ENCODE measurements at regions not wholly inside any gene's neighbourhood (a gene's known extent, or its start where the extent isn't known, plus 50 kb on each side); places are given as distances from the start of the nearest gene placed in this dataset.
"Not testable (repeated sequence)": the region's sequence is repeated elsewhere in the genome, so short reads cannot be mapped to it uniquely, and the experiment has no call there.

DNA sequence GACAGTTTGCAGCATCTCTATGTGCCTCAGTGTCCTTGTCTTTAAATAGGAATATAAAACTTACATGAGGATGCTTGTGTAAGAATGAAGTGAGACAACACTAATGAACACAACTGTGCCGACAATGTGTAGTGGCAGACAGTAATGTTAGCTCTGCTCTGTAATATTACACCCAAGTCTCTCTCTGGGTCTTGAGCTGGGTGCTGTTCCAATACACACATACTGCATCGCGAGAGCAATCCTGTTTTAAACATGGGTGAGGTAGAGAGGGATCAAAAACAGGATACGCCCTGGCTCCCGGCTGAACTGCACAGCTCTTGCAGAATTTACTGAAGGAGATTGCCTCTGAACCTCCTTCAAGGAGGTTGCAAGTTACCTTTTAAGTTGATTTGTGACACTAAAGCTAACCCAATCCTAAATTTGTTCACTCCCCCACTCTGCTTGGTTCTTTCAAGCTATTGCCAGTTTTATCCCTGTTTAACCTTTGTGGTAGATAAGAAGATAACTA lies 155.2 kb upstream of the ISL1 start:
- Histone ChIP-seq H3K4me3 (ENCODE audit: low read depth in 1 of 3, low read length in 3 of 3) (no peak overlapping the region), H3K9me3 (ENCODE audit: control insufficient read depth in 2 of 2, insufficient read depth in 1 of 2, low read depth in 1 of 2, low read length in 1 of 2) (no peaks in the 10 kb centered on the region), H3K27ac (ENCODE audit: low read depth in 1 of 3, low read length in 2 of 3) (no peak overlapping the region), H3K27me3 (ENCODE audit: control insufficient read depth in 3 of 3, insufficient read depth in 3 of 3, low read length in 3 of 3) (no peaks in the 10 kb centered on the region), H3K36me3 (ENCODE audit: control insufficient read depth in 3 of 3, insufficient read depth in 2 of 3, low read depth in 1 of 3, low read length in 3 of 3) (no peaks in the 10 kb centered on the region), H3K4me1 (ENCODE audit: control insufficient read depth in 3 of 3, insufficient read depth in 2 of 3, low read depth in 1 of 3, low read length in 2 of 3) (peaks cover 0 to 2% (median 0%) of the 10 kb centered on the region in 3 donors)
- no peak for DNase-seq
- FAIRE-seq, result no peak
- 74 to 91% (median 83%) methylated on average over 5 of the region's 5 CpGs for WGBS, 3 donors

DNA sequence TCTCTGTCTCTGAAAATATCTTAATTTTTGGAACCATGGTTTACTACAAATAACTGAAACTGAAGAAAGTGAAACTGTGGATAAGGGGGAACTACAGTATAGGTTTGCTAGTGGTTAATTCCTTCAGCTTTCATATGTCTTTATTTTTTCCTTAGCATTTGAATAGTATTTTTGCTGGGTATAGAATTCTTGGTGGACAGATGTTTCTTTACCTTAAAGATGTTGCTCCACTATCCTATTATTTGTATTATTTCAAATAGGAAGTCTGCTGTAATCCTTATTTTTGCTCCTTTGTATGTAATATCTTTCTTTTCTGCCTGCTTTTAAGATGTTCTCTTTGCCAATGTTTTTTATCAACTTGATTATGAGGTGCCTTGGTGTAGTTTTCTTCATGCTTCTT lies 152.9 kb upstream of the ISL1 start:
- no peak for DNase-seq
- Histone ChIP-seq H3K27ac (ENCODE audit: low read depth in 1 of 3, low read length in 2 of 3) (no peak overlapping the region), H3K36me3 (ENCODE audit: control insufficient read depth in 3 of 3, insufficient read depth in 2 of 3, low read depth in 1 of 3, low read length in 3 of 3) (no peaks in the 10 kb centered on the region), H3K27me3 (ENCODE audit: control insufficient read depth in 3 of 3, insufficient read depth in 3 of 3, low read length in 3 of 3) (no peaks in the 10 kb centered on the region), H3K9me3 (ENCODE audit: control insufficient read depth in 2 of 2, insufficient read depth in 1 of 2, low read depth in 1 of 2, low read length in 1 of 2) (no peaks in the 10 kb centered on the region), H3K4me3 (ENCODE audit: low read depth in 1 of 3, low read length in 3 of 3) (no peak overlapping the region), H3K4me1 (ENCODE audit: control insufficient read depth in 3 of 3, insufficient read depth in 2 of 3, low read depth in 1 of 3, low read length in 2 of 3) (peaks cover 0 to 2% (median 0%) of the 10 kb centered on the region in 3 donors)
- FAIRE-seq, result no peak

DNA sequence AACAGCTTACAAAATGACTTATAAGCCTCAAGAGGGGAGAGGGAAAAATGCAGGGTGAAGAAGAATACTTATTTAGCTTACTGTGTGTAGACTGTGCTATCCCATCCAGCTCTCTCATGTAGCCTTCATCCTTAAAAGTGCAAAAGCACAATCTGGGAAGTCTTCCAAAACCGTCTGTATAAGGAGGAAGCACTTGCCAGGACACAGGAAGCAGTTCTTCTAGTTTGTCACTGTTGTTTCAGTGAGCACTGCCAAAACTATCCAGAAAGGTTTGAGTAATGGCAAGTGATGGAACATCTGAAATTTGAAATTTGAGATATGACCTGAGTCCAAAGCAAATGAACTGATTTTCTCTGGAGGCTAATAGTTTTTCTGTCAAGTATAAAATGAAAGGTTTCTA lies 140.8 kb upstream of the ISL1 start:
- no peaks in the 10 kb centered on the region for H3K4me1 ChIP-seq (ENCODE audit: control insufficient read depth in 3 of 3, insufficient read depth in 2 of 3, low read depth in 1 of 3, low read length in 2 of 3)
- 0 to 12% (median 7%) methylated on average over 1 of the region's 1 CpG for WGBS, 3 donors

DNA sequence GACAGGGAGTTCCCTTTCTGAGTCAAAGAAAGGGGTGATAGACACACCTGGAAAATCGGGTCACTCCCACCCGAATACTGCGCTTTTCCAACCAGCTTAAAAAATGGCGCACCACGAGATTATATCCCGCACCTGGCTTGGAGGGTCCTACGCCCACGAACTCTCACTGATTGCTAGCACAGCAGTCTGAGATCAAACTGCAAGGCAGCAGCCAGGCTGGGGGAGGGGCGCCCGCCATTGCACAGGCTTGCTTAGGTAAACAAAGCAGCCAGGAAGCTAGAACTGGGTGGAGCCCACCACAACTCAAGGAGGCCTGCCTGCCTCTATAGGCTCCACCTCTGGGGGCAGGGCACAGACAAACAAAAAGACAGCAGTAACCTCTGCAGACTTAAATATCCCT lies 132.3 kb upstream of the ISL1 start:
- not testable (repeated sequence) for FAIRE-seq; H3K27me3 ChIP-seq (ENCODE audit: control insufficient read depth in 3 of 3, insufficient read depth in 3 of 3, low read length in 3 of 3)
- 87 to 90% (median 88%) methylated on average over 8 to 10 of the region's 10 CpGs for WGBS, 3 donors

More for the DNA sequence above, 140.8 kb upstream of the ISL1 start:
- Histone ChIP-seq H3K27me3 (ENCODE audit: control insufficient read depth in 3 of 3, insufficient read depth in 3 of 3, low read length in 3 of 3) (no peaks in the 10 kb centered on the region), H3K4me3 (ENCODE audit: low read depth in 1 of 3, low read length in 3 of 3) (no peak overlapping the region), H3K27ac (ENCODE audit: low read depth in 1 of 3, low read length in 2 of 3) (no peak overlapping the region), H3K9me3 (ENCODE audit: control insufficient read depth in 2 of 2, insufficient read depth in 1 of 2, low read depth in 1 of 2, low read length in 1 of 2) (no peaks in the 10 kb centered on the region), H3K36me3 (ENCODE audit: control insufficient read depth in 3 of 3, insufficient read depth in 2 of 3, low read depth in 1 of 3, low read length in 3 of 3) (no peaks in the 10 kb centered on the region)
- DNase-seq, result no peak
- no peak for FAIRE-seq

DNA sequence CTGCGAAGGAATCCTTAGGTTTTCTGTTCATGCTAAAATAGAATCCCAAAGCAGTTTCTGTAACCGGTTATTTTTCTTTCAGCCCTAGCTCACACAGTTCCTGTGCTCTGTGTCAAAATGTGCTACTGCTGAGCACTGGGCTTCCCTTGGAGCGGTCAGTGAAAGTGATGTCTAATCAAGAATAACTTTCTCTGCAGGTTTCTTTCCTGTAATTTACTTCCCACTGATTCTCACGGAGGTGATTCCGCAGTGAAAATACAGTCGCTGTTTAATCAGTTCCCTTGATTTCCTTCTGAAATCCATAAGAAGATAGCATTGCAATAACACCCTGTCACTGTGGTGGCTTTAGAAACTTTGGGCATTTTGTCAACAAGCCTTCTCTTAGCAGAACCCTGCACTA lies 112.0 kb upstream of the ISL1 start:
- Histone ChIP-seq H3K4me3 (ENCODE audit: low read depth in 1 of 3, low read length in 3 of 3) (no peak overlapping the region), H3K27me3 (ENCODE audit: control insufficient read depth in 3 of 3, insufficient read depth in 3 of 3, low read length in 3 of 3) (no peaks in the 10 kb centered on the region), H3K4me1 (ENCODE audit: control insufficient read depth in 3 of 3, insufficient read depth in 2 of 3, low read depth in 1 of 3, low read length in 2 of 3) (no peaks in the 10 kb centered on the region), H3K36me3 (ENCODE audit: control insufficient read depth in 3 of 3, insufficient read depth in 2 of 3, low read depth in 1 of 3, low read length in 3 of 3) (no peaks in the 10 kb centered on the region), H3K27ac (ENCODE audit: low read depth in 1 of 3, low read length in 2 of 3) (no peak overlapping the region), H3K9me3 (ENCODE audit: control insufficient read depth in 2 of 2, insufficient read depth in 1 of 2, low read depth in 1 of 2, low read length in 1 of 2) (no peaks in the 10 kb centered on the region)
- DNase-seq, result no peak
- FAIRE-seq, result no peak
- 83 to 84% (median 83%) methylated on average over 6 of the region's 6 CpGs for WGBS, 3 donors

More for the DNA sequence above, 132.3 kb upstream of the ISL1 start:
- H3K9me3 ChIP-seq (ENCODE audit: control insufficient read depth in 2 of 2, insufficient read depth in 1 of 2, low read depth in 1 of 2, low read length in 1 of 2); H3K27ac ChIP-seq (ENCODE audit: low read depth in 1 of 3, low read length in 2 of 3); H3K4me3 ChIP-seq (ENCODE audit: low read depth in 1 of 3, low read length in 3 of 3); DNase-seq; H3K36me3 ChIP-seq (ENCODE audit: control insufficient read depth in 3 of 3, insufficient read depth in 2 of 3, low read depth in 1 of 3, low read length in 3 of 3); H3K4me1 ChIP-seq (ENCODE audit: control insufficient read depth in 3 of 3, insufficient read depth in 2 of 3, low read depth in 1 of 3, low read length in 2 of 3): not testable (repeated sequence)

DNA sequence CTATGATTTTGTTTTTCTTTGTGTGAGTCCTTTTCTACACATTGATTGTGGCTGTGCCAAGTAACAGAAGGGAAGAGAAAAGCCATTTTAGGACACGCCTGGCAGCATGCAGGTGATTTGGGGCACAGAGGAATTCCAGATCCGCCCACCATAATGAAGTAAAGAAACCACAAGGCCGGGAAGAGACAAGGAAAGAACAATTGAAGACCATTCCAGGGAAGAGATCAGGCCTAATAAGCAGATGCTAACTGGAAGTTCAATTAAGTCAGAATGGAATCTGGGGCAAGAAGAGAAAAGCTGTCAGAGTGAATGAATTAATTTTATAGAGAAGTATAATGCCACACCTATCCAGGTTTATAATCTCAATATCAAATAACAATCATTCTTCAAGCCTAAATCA lies 110.2 kb upstream of the ISL1 start:
- DNase-seq (no peak), FAIRE-seq (no peak)
- Histone ChIP-seq H3K36me3 (ENCODE audit: control insufficient read depth in 3 of 3, insufficient read depth in 2 of 3, low read depth in 1 of 3, low read length in 3 of 3) (no peaks in the 10 kb centered on the region), H3K27ac (ENCODE audit: low read depth in 1 of 3, low read length in 2 of 3) (no peak overlapping the region), H3K9me3 (ENCODE audit: control insufficient read depth in 2 of 2, insufficient read depth in 1 of 2, low read depth in 1 of 2, low read length in 1 of 2) (no peaks in the 10 kb centered on the region), H3K27me3 (ENCODE audit: control insufficient read depth in 3 of 3, insufficient read depth in 3 of 3, low read length in 3 of 3) (no peaks in the 10 kb centered on the region), H3K4me3 (ENCODE audit: low read depth in 1 of 3, low read length in 3 of 3) (no peak overlapping the region), H3K4me1 (ENCODE audit: control insufficient read depth in 3 of 3, insufficient read depth in 2 of 3, low read depth in 1 of 3, low read length in 2 of 3) (no peaks in the 10 kb centered on the region)
- 34 to 64% (median 51%) methylated on average over 3 of the region's 3 CpGs for WGBS, 3 donors

DNA sequence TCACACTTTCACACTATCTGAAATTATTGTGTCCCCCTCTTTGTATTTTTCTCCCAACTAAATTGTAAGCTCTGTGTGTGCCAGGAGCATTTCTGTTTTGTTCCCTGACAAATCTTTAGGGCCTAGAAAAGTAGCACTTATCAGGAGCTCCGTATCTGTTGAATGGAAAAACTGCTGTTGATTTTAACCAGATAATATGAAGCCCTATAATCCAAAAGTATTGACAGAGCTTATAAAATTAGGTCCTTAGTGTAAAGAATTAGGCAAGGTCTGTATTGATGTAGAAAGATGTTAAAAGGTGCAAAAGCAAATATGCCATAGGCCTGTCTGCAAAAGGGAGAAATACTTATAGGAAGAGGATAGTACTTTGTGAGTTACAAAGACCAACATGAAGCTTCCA lies 109.4 kb upstream of the ISL1 start:
- H3K27ac ChIP-seq (ENCODE audit: low read depth in 1 of 3, low read length in 2 of 3), result no peak overlapping the region
- WGBS, 3 donors, result 26 to 58% (median 39%) methylated on average over 1 of the region's 1 CpG
- FAIRE-seq (no peak), DNase-seq (no peak)
- H3K36me3 ChIP-seq (ENCODE audit: control insufficient read depth in 3 of 3, insufficient read depth in 2 of 3, low read depth in 1 of 3, low read length in 3 of 3), result no peaks in the 10 kb centered on the region
- H3K9me3 ChIP-seq (ENCODE audit: control insufficient read depth in 2 of 2, insufficient read depth in 1 of 2, low read depth in 1 of 2, low read length in 1 of 2), result no peaks in the 10 kb centered on the region
- no peak overlapping the region for H3K4me3 ChIP-seq (ENCODE audit: low read depth in 1 of 3, low read length in 3 of 3)
- H3K4me1 ChIP-seq (ENCODE audit: control insufficient read depth in 3 of 3, insufficient read depth in 2 of 3, low read depth in 1 of 3, low read length in 2 of 3), result no peaks in the 10 kb centered on the region
- no peaks in the 10 kb centered on the region for H3K27me3 ChIP-seq (ENCODE audit: control insufficient read depth in 3 of 3, insufficient read depth in 3 of 3, low read length in 3 of 3)

DNA sequence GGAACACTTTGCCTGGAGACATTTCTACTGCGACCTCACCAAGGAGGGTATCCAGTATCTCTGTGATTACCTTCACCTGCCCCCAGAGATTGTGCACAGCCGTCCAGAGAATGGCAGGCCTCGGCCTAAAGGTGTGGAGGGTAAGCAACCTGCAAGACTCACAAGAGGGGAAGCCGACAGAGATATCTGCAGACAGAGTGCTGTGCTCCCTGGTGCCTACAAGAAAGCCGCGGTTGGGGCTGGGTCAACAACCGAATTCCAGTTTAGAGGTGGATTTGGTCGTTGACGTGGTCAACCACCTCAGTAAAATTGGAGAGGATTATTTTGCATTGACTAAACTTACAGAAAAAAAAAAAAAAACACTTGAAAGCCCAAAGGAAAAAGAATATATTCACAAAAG lies 107.8 kb upstream of the ISL1 start:
- Histone ChIP-seq H3K36me3 (ENCODE audit: control insufficient read depth in 3 of 3, insufficient read depth in 2 of 3, low read depth in 1 of 3, low read length in 3 of 3) (no peaks in the 10 kb centered on the region), H3K4me3 (ENCODE audit: low read depth in 1 of 3, low read length in 3 of 3) (no peak overlapping the region), H3K27me3 (ENCODE audit: control insufficient read depth in 3 of 3, insufficient read depth in 3 of 3, low read length in 3 of 3) (no peaks in the 10 kb centered on the region), H3K9me3 (ENCODE audit: control insufficient read depth in 2 of 2, insufficient read depth in 1 of 2, low read depth in 1 of 2, low read length in 1 of 2) (no peaks in the 10 kb centered on the region), H3K4me1 (ENCODE audit: control insufficient read depth in 3 of 3, insufficient read depth in 2 of 3, low read depth in 1 of 3, low read length in 2 of 3) (no peaks in the 10 kb centered on the region), H3K27ac (ENCODE audit: low read depth in 1 of 3, low read length in 2 of 3) (no peak overlapping the region)
- DNase-seq, result no peak
- no peak for FAIRE-seq
- whole genome bisulfite sequencing, 3 donors, result 84 to 91% (median 91%) methylated on average over 9 of the region's 9 CpGs

DNA sequence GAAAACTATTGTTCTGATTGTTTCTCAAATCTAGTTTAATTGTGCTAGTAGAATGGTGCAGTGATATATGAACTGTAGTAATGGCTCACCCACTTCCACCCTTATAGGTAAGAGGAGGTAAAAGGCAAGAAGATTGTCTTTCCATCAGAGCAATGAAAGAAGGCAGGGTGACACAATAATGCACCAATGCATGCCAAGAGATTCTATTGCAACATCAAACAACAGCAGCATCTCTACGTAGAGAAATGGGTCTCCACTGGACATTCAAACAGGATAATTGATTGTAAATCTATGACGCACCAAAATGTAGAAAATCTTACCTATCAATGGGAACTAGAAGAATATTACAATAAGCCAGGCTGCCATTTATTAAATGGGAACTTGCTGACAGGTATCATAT lies 107.0 kb upstream of the ISL1 start:
- 78 to 86% (median 82%) methylated on average over 2 of the region's 2 CpGs for WGBS, 3 donors
- Histone ChIP-seq H3K4me3 (ENCODE audit: low read depth in 1 of 3, low read length in 3 of 3) (no peak overlapping the region), H3K36me3 (ENCODE audit: control insufficient read depth in 3 of 3, insufficient read depth in 2 of 3, low read depth in 1 of 3, low read length in 3 of 3) (no peaks in the 10 kb centered on the region), H3K27ac (ENCODE audit: low read depth in 1 of 3, low read length in 2 of 3) (no peak overlapping the region), H3K9me3 (ENCODE audit: control insufficient read depth in 2 of 2, insufficient read depth in 1 of 2, low read depth in 1 of 2, low read length in 1 of 2) (no peaks in the 10 kb centered on the region), H3K4me1 (ENCODE audit: control insufficient read depth in 3 of 3, insufficient read depth in 2 of 3, low read depth in 1 of 3, low read length in 2 of 3) (no peaks in the 10 kb centered on the region), H3K27me3 (ENCODE audit: control insufficient read depth in 3 of 3, insufficient read depth in 3 of 3, low read length in 3 of 3) (no peaks in the 10 kb centered on the region)
- no peak for FAIRE-seq
- no peak for DNase-seq
